LoVo (cell line): ENCODE measurements at regions not wholly inside any gene's neighbourhood (a gene's known extent, or its start where the extent isn't known, plus 50 kb on each side); places are given as distances from the start of the nearest gene placed in this dataset.
"Not testable (repeated sequence)": the region's sequence is repeated elsewhere in the genome, so short reads cannot be mapped to it uniquely, and the experiment has no call there.

Source experiments
- DNase-seq: peaks from one replicate; pipeline ENCODE4 v3.0.0-alpha.2; 2016; ENCODE audit warnings: low spot score

GRCh38 chr20:22819784-22820183, 215.3 kb upstream of the SSTR4 start:
- no peak for DNase-seq

- no peak for DNase-seq
Observed at GRCh38 chr20:22821081-22821727, 213.9 kb upstream of the SSTR4 start.

GRCh38 chr20:22821796-22822195, 213.3 kb upstream of the SSTR4 start:
- DNase-seq: no peak

GRCh38 chr20:22823119-22823518, 212.0 kb upstream of the SSTR4 start:
- no peak for DNase-seq

- DNase-seq: no peak
Observed at GRCh38 chr20:22824077-22824476, 211.0 kb upstream of the SSTR4 start.

- DNase-seq: no peak
Observed at GRCh38 chr20:22825076-22825475, 210.0 kb upstream of the SSTR4 start.

GRCh38 chr20:22825546-22825945, 209.6 kb upstream of the SSTR4 start:
- DNase-seq: no peak

- DNase-seq: no peak
Observed at GRCh38 chr20:22826306-22827230, 208.5 kb upstream of the SSTR4 start.

GRCh38 chr20:22827916-22828315, 207.2 kb upstream of the SSTR4 start:
- DNase-seq: no peak

- no peak for DNase-seq
Observed at GRCh38 chr20:22829356-22829755, 205.8 kb upstream of the SSTR4 start.

- no peak for DNase-seq
Observed at GRCh38 chr20:22830138-22830537, 205.0 kb upstream of the SSTR4 start.

- not testable (repeated sequence) for DNase-seq
Observed at GRCh38 chr20:22830715-22831114, 204.4 kb upstream of the SSTR4 start.

GRCh38 chr20:22833851-22834250, 201.3 kb upstream of the SSTR4 start:
- no peak for DNase-seq

- no peak for DNase-seq
Observed at GRCh38 chr20:22834651-22835256, 200.4 kb upstream of the SSTR4 start.

GRCh38 chr20:22836211-22836610, 198.9 kb upstream of the SSTR4 start:
- DNase-seq: no peak

GRCh38 chr20:22836877-22837276, 198.2 kb upstream of the SSTR4 start:
- no peak for DNase-seq

GRCh38 chr20:22838001-22838400, 197.1 kb upstream of the SSTR4 start:
- DNase-seq: no peak

GRCh38 chr20:22841846-22842245, 193.3 kb upstream of the SSTR4 start:
- DNase-seq: no peak

- no peak for DNase-seq
Observed at GRCh38 chr20:22842793-22843192, 192.3 kb upstream of the SSTR4 start.

- no peak for DNase-seq
Observed at GRCh38 chr20:22844959-22845358, 190.2 kb upstream of the SSTR4 start.

- no peak for DNase-seq
Observed at GRCh38 chr20:22846863-22847262, 188.2 kb upstream of the SSTR4 start.

GRCh38 chr20:22848364-22848763, 186.7 kb upstream of the SSTR4 start:
- DNase-seq: no peak
